ENCODE measurements at regions not wholly inside any gene's neighbourhood (a gene's known extent, or its start where the extent isn't known, plus 50 kb on each side); places are given as distances from the start of the nearest gene placed in this dataset.

DNA sequence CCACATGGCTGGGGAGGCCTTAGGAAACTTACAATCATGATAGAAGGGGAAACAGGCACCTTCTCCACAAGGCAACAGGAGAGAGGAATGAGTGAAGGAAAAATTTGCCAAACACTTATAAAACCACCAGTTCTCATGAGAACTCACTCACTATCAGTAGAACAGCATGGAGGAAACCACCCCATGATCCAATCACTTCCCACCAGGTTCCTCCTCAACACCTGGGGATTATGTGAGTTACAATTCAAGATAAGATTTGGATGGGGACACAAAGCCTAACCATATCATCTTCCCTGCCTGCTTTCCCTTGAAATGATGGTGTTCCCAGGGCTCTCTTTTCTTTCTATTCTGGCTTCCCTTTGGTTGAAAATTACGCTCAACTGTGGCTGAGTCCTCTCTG is 262.7 kb upstream of the HABP2 start:
- no peak overlapping the region for H3K27ac ChIP-seq
- TF ChIP-seq CTCF (conservative IDR thresholded peaks at IDR 0.05) = no peak
- no peak for TF ChIP-seq ZFX (IDR thresholded peaks at IDR 0.05)

GRCh38 chr10:113291413-113291812 is 261.4 kb upstream of the HABP2 start:
- no peak for TF ChIP-seq ZFX (IDR thresholded peaks at IDR 0.05)
- no peak for TF ChIP-seq CTCF (conservative IDR thresholded peaks at IDR 0.05)
- H3K27ac ChIP-seq = no peak overlapping the region

DNA sequence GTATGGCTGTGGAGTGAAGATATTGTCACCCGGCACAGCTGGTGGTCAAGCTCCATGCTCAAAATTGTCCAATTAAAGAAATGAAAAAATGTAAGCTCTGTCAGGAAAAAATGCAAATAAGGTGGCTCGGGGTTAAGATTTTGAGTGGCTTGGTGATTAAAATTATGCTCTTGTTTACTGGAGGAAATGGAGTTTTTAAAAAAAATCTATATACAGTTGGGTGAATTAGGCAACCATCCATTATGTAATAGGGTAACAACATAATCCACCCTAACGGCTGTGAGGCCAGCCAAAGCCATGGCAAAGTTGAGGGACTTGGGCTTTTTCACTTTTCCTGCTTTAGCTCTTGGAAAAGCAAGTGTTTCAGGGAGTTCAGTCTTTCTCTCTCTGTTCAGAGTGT is 260.8 kb upstream of the HABP2 start:
- TF ChIP-seq ZFX (IDR thresholded peaks at IDR 0.05) = no peak
- TF ChIP-seq CTCF (conservative IDR thresholded peaks at IDR 0.05) = no peak
- no peak overlapping the region for H3K27ac ChIP-seq

GRCh38 chr10:113292743-113293142 is 260.1 kb upstream of the HABP2 start:
- no peak overlapping the region for H3K27ac ChIP-seq
- TF ChIP-seq ZFX (IDR thresholded peaks at IDR 0.05) (no peak), CTCF (conservative IDR thresholded peaks at IDR 0.05) (no peak)

GRCh38 chr10:113293167-113293566 is 259.7 kb upstream of the HABP2 start:
- TF ChIP-seq CTCF (conservative IDR thresholded peaks at IDR 0.05) (no peak), ZFX (IDR thresholded peaks at IDR 0.05) (no peak)

GRCh38 chr10:113294868-113295267 is 258.0 kb upstream of the HABP2 start:
- TF ChIP-seq CTCF (conservative IDR thresholded peaks at IDR 0.05) (no peak), ZFX (IDR thresholded peaks at IDR 0.05) (no peak)
- no peak overlapping the region for H3K27ac ChIP-seq

More at GRCh38 chr10:113293167-113293566, 259.7 kb upstream of the HABP2 start:
- H3K27ac ChIP-seq = no peak overlapping the region

- no peak overlapping the region for H3K27ac ChIP-seq
- TF ChIP-seq ZFX (IDR thresholded peaks at IDR 0.05) = no peak
- no peak for TF ChIP-seq CTCF (conservative IDR thresholded peaks at IDR 0.05)
Measured at GRCh38 chr10:113297226-113297625, 255.6 kb upstream of the HABP2 start.

Measured in C4-2B (cell line).